Gastroesophageal sphincter (tissue), 4 donors: ENCODE measurements at regions not wholly inside any gene's neighbourhood (a gene's known extent, or its start where the extent isn't known, plus 50 kb on each side); places are given as distances from the start of the nearest gene placed in this dataset.

Experiments
- ATAC-seq: fragments of 150-250 bp; one replicate; pipeline ENCODE4 v1.9.1; 2016; ENCODE audit warnings: mild to moderate bottlenecking, moderate library complexity
- H3K27ac ChIP-seq, 4 donors: fragments of 200-600 bp; sonication (generic) in 3 of 4; 1 replicate in 3 of 4; 2 replicates in 1 of 4; pipeline ENCODE4 v1.5.1; 2016 to 2019
- H3K27me3 ChIP-seq: fragments of 200-600 bp; sonication (generic); one replicate; pipeline ENCODE4 v1.5.1; 2019
- H3K36me3 ChIP-seq, 2 donors: fragments of 200-600 bp; sonication (generic); one replicate each; pipeline ENCODE4 v1.5.1; 2019; ENCODE audit warnings: control low read depth in 1 of 2
- H3K4me1 ChIP-seq, 3 donors: fragments of 200-600 bp; sonication (generic); 1 replicate in 2 of 3; 2 replicates in 1 of 3; pipeline ENCODE4 v1.5.1; 2016 to 2019; ENCODE audit warnings: control low read depth in 2 of 3
- H3K4me3 ChIP-seq, 2 donors: fragments of 200-600 bp; sonication (generic); one replicate each; pipeline ENCODE4 v1.5.1; 2019; ENCODE audit warnings: mild to moderate bottlenecking in 1 of 2, moderate library complexity in 1 of 2
- H3K9me3 ChIP-seq, 3 donors: fragments of 200-600 bp; sonication (generic); one replicate each; pipeline ENCODE4 v1.5.1; 2017 to 2019; ENCODE audit warnings: control low read depth in 2 of 3
- CTCF ChIP-seq, 4 experiments: fragments of 200-600 bp in 2 of 4; fragments of 450-650 bp in 2 of 4; sonication (generic) in 1 of 4; IDR thresholded peaks; one replicate each; pipeline ENCODE4 v1.5.1; 2017 to 2019; ENCODE audit warnings: antibody characterized with exemption in 4 of 4, mild to moderate bottlenecking in 2 of 4, moderate library complexity in 2 of 4
- EP300 ChIP-seq: sonication (generic); formaldehyde crosslinking; IDR thresholded peaks from one replicate; pipeline ENCODE4 v1.6.1; 2017; ENCODE audit warnings: antibody characterized with exemption, mild to moderate bottlenecking
- POLR2A ChIP-seq, 2 donors: fragments of 450-650 bp; IDR thresholded peaks; one replicate each; pipeline ENCODE4 v1.6.1; 2017; ENCODE audit warnings: antibody characterized with exemption in 2 of 2, mild to moderate bottlenecking in 2 of 2, moderate library complexity in 1 of 2
- POLR2AphosphoS5 ChIP-seq: sonication (generic); formaldehyde crosslinking; IDR thresholded peaks from one replicate; pipeline ENCODE4 v1.6.1; 2017; ENCODE audit warnings: antibody characterized with exemption
- WGBS, 2 donors: methylation state at CpG; one replicate each; pipeline ENCODE4 v1.1.5; 2018; ENCODE audit warnings: low coverage in 1 of 2; 5-methylcytosine and 5-hydroxymethylcytosine counted together

- Histone ChIP-seq H3K27me3 (no peaks in the 10 kb centered on the region), H3K4me1 (no peaks in the 10 kb centered on the region), H3K36me3 (no peaks in the 10 kb centered on the region), H3K27ac (no peak overlapping the region), H3K4me3 (no peak overlapping the region), H3K9me3 (no peaks in the 10 kb centered on the region)
- no peak for ATAC-seq
- TF ChIP-seq POLR2AphosphoS5: no peak
- no peak for TF ChIP-seq CTCF (IDR thresholded peaks at IDR 0.05)
- TF ChIP-seq POLR2A (IDR thresholded peaks at IDR 0.05): no peak
- TF ChIP-seq EP300: no peak
- WGBS, 2 donors: 49 to 72% methylated on average over 2 of the region's 2 CpGs
These were observed 53.1 kb upstream of the EEF1E1 start for GRCh38 chr6:8155259-8156012.
